K562 (cell line): ENCODE measurements at regions not wholly inside any gene's neighbourhood (a gene's known extent, or its start where the extent isn't known, plus 50 kb on each side); places are given as distances from the start of the nearest gene placed in this dataset.
A peak's percentile ranks its signal among the peaks of the same experiment; 100 is the strongest.

ENCODE experiments used
- CBX3 ChIP-seq, 2 experiments: IDR thresholded peaks; 1 replicate in 1 of 2; 2 replicates in 1 of 2; pipeline ENCODE4 v1.6.1; 2012; ENCODE audit warnings: inconsistent platforms in 2 of 2, low read length in 2 of 2, borderline replicate concordance in 1 of 2, control low read depth in 1 of 2
- DDX20 ChIP-seq: fragments of 450-650 bp; IDR thresholded peaks from 2 replicates; pipeline ENCODE4 v1.6.1; 2016; ENCODE audit warnings: missing genetic modification characterization, low read depth, mild to moderate bottlenecking, missing compliant biosample characterization, moderate library complexity
- FOXJ2 ChIP-seq: fragments of 200-800 bp; sonication (Bioruptor generic); IDR thresholded peaks from 2 replicates; pipeline ENCODE4 v1.6.1; 2016; ENCODE audit warnings: missing genetic modification characterization, missing compliant biosample characterization
- FOXK2 ChIP-seq, 2 experiments: fragments of 450-650 bp; IDR thresholded peaks in 1 of 2; conservative IDR thresholded peaks in 1 of 2; 2 replicates each; pipeline ENCODE4 v1.6.1; 2016; ENCODE audit warnings: low read depth in 2 of 2, mild to moderate bottlenecking in 1 of 2
- FOXP1 ChIP-seq: sonication (generic); formaldehyde crosslinking; IDR thresholded peaks from 2 replicates; pipeline ENCODE4 v1.8.0; 2022; ENCODE audit warnings: mild to moderate bottlenecking, missing genetic modification reagents
- GATA2 ChIP-seq: sonication (generic); formaldehyde crosslinking; IDR thresholded peaks from 2 replicates; pipeline ENCODE4 v1.4.0; 2020; ENCODE audit warnings: mild to moderate bottlenecking, missing genetic modification reagents
- KLF16 ChIP-seq: IDR thresholded peaks from 2 replicates; pipeline ENCODE4 v1.6.1; 2016; ENCODE audit warnings: antibody characterized with exemption
- MYNN ChIP-seq, 2 experiments: sonication (generic); formaldehyde crosslinking in 1 of 2; IDR thresholded peaks; 2 replicates each; pipeline versions ENCODE4 v1.5.0 to v1.6.1; 2016 to 2020; ENCODE audit warnings: antibody characterized with exemption in 1 of 2, missing genetic modification reagents in 1 of 2
- TRIM24 ChIP-seq, 2 experiments: fragments of 450-650 bp; IDR thresholded peaks; 2 replicates each; pipeline ENCODE4 v1.6.1; 2016
- TF ChIP-seq, protein P1 (sequence below): fragments of 450-650 bp; IDR thresholded peaks from 2 replicates; pipeline ENCODE4 v1.6.1; 2018; ENCODE audit warnings: mild to moderate bottlenecking, low read depth; ENCODE audit not compliant: partially characterized antibody
- TF ChIP-seq, protein P2 (sequence below), 2 experiments: fragments of 450-650 bp in 1 of 2; sonication (generic) in 1 of 2; formaldehyde crosslinking; conservative IDR thresholded peaks; 2 replicates each; pipeline versions ENCODE4 v1.4.0 to v1.8.1; 2020 to 2022; ENCODE audit warnings: mild to moderate bottlenecking in 1 of 2, missing genetic modification reagents in 1 of 2
- TF ChIP-seq, protein P3 (sequence below): sonication (generic); IDR thresholded peaks from 2 replicates; pipeline ENCODE4 v1.6.1; 2016

DNA sequence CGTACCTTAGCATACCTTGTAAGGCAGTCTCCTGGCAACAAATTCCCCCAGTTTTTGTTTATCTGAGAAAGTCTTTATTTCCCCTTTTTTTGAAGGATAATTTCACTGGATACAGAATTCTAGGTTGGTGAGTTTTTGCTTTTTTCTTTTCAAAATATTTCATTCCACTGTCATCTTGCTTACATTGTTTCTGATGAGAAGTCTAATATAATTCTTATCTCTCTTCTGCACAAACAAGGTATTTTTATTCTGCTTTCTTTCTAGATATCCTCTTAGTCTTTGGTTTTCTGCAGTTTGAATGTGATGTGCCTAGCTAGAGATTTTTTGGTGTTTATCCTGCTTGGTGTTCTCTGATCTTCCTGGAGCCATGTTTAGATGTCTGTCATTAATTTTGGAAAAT, 57.7 kb upstream of the EZR start (continued):
- TF ChIP-seq, protein P1, sequence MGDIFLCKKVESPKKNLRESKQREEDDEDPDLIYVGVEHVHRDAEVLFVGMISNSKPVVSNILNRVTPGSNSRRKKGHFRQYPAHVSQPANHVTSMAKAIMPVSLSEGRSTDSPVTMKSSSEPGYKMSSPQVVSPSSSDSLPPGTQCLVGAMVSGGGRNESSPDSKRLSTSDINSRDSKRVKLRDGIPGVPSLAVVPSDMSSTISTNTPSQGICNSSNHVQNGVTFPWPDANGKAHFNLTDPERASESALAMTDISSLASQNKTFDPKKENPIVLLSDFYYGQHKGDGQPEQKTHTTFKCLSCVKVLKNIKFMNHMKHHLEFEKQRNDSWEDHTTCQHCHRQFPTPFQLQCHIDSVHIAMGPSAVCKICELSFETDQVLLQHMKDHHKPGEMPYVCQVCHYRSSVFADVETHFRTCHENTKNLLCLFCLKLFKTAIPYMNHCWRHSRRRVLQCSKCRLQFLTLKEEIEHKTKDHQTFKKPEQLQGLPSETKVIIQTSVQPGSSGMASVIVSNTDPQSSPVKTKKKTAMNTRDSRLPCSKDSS = peak; percentile 43
- TF ChIP-seq, protein P2, sequence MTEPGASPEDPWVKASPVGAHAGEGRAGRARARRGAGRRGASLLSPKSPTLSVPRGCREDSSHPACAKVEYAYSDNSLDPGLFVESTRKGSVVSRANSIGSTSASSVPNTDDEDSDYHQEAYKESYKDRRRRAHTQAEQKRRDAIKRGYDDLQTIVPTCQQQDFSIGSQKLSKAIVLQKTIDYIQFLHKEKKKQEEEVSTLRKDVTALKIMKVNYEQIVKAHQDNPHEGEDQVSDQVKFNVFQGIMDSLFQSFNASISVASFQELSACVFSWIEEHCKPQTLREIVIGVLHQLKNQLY (CRISPR knock-in tag; conservative IDR thresholded peaks at IDR 0.05) = no peak
- TF ChIP-seq FOXK2 (conservative IDR thresholded peaks at IDR 0.05 in 1 of 2, IDR thresholded peaks at IDR 0.05 in 1 of 2; ENCODE audit: low read depth in 2 of 2) (no peak), KLF16 (no peak), FOXJ2 (tag) (no peak), CBX3 (IDR thresholded peaks at IDR 0.05; ENCODE audit: borderline replicate concordance in 1 of 2, low read length in 2 of 2) (peak in 1 of 2 experiments; percentile 69; a peak in 2 of 3 replicates), MYNN (IDR thresholded peaks at IDR 0.05) (no peak), MYNN (CRISPR knock-in tag; IDR thresholded peaks at IDR 0.05) (no peak), FOXP1 (CRISPR knock-in tag) (no peak), TRIM24 (IDR thresholded peaks at IDR 0.05) (peak in 1 of 2 experiments; percentile 68; a peak in 2 of 4 replicates), GATA2 (CRISPR knock-in tag) (no peak), DDX20 (tag) (no peak)
- TF ChIP-seq, protein P3, sequence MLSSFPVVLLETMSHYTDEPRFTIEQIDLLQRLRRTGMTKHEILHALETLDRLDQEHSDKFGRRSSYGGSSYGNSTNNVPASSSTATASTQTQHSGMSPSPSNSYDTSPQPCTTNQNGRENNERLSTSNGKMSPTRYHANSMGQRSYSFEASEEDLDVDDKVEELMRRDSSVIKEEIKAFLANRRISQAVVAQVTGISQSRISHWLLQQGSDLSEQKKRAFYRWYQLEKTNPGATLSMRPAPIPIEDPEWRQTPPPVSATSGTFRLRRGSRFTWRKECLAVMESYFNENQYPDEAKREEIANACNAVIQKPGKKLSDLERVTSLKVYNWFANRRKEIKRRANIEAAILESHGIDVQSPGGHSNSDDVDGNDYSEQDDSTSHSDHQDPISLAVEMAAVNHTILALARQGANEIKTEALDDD = no peak
